HCT116 (cell line): ENCODE measurements at regions not wholly inside any gene's neighbourhood (a gene's known extent, or its start where the extent isn't known, plus 50 kb on each side); places are given as distances from the start of the nearest gene placed in this dataset.

Experiments used
- ATAC-seq: fragments of 200-7000 bp; cut with Tn5 transposase; 2 replicates; pipeline ENCODE4 v1.9.1; 2020; ENCODE audit warnings: mild to moderate bottlenecking, moderate library complexity
- BruUV-seq: library from RNA; stranded (reverse); fragments of 400-500 nt; replicated peaks from 2 replicates; lab custom pipeline; 2021; lab: Mats Ljungman, UMichigan
- CTCF ChIA-PET: fragments of 300-600 bp; sonication (Branson Sonifier 250); formaldehyde crosslinking; loops from one replicate; lab custom pipeline; 2021; ENCODE audit warnings: antibody characterized with exemption; lab: Charles Lee
- POLR2A ChIA-PET: fragments of 300-600, 350-600 bp; sonication (Branson Sonifier 250); formaldehyde crosslinking; loops from one replicate; lab custom pipeline; 2021; ENCODE audit warnings: antibody characterized with exemption; lab: Charles Lee
- RAD21 ChIA-PET, 2 experiments: fragments of 300-600 bp; sonication (Branson Sonifier 250); formaldehyde crosslinking; loops; one replicate each; lab custom pipeline; 2023; ENCODE audit warnings: low total read pairs in 2 of 2; ENCODE audit not compliant: uncharacterized antibody in 2 of 2, unreplicated experiment in 2 of 2, low non-redundant PET in 1 of 2; lab: Charles Lee
- DNase-seq: peaks from one replicate; pipeline ENCODE4 v3.0.0-alpha.2; 2010; ENCODE audit warnings: low read depth, low spot score
- H2AFZ ChIP-seq: fragments of 200-600 bp; shearing (Covaris generic), sonication (generic); 2 replicates; pipeline ENCODE4 v1.6.1; 2017; ENCODE audit warnings: low read depth, mixed run types, mixed read lengths, antibody characterized with exemption, low read length; ENCODE audit not compliant: poor library complexity, severe bottlenecking
- H3K27ac ChIP-seq: 2 replicates; pipeline ENCODE4 v1.5.1; 2012; ENCODE audit warnings: low read depth, low read length
- H3K27me3 ChIP-seq: fragments of 200-600 bp; sonication (generic); 2 replicates; pipeline ENCODE4 v1.6.1; 2016; ENCODE audit warnings: mixed run types, low read length, mixed read lengths; ENCODE audit not compliant: insufficient read depth
- H3K36me3 ChIP-seq, 2 experiments: fragments of 200-500 bp in 1 of 2; fragments of 200-600 bp in 1 of 2; sonication (Bioruptor generic) in 1 of 2; sonication (generic) in 1 of 2; 2 replicates each; pipeline versions ENCODE4 v1.5.1 to v1.6.1; 2014 to 2016; ENCODE audit warnings: low read length in 2 of 2, inconsistent platforms in 1 of 2, mixed read lengths in 1 of 2, mixed run types in 1 of 2; ENCODE audit not compliant: insufficient read depth in 2 of 2, control insufficient read depth in 1 of 2
- H3K4me1 ChIP-seq, 2 experiments: fragments of 200-600 bp in 1 of 2; sonication (generic) in 1 of 2; 2 replicates each; pipeline versions ENCODE4 v1.5.1 to v1.6.1; 2012 to 2017; ENCODE audit warnings: low read length in 2 of 2, inconsistent platforms in 1 of 2, mild to moderate bottlenecking in 1 of 2, mixed read lengths in 1 of 2, mixed run types in 1 of 2, moderate library complexity in 1 of 2; ENCODE audit not compliant: insufficient read depth in 2 of 2, control insufficient read depth in 1 of 2
- H3K4me2 ChIP-seq: fragments of 200-600 bp; sonication (generic); 2 replicates; pipeline ENCODE4 v1.6.1; 2017; ENCODE audit warnings: mixed run types, low read length, mixed read lengths
- H3K4me3 ChIP-seq, 2 experiments: fragments of 200-600 bp in 1 of 2; sonication (generic) in 1 of 2; replicated peaks in 1 of 2; 2 replicates each; pipeline ENCODE4 v1.5.1; 2011 to 2016; ENCODE audit warnings: low read length in 2 of 2, control low read depth in 1 of 2, low read depth in 1 of 2, mild to moderate bottlenecking in 1 of 2, mixed read lengths in 1 of 2, mixed run types in 1 of 2
- H3K79me2 ChIP-seq: fragments of 200-600 bp; sonication (generic); 2 replicates; pipeline ENCODE4 v1.6.1; 2017; ENCODE audit warnings: mild to moderate bottlenecking, mixed run types, low read length, moderate library complexity, mixed read lengths; ENCODE audit not compliant: insufficient read depth
- H3K9ac ChIP-seq: fragments of 200-600 bp; sonication (generic); 2 replicates; pipeline ENCODE4 v1.6.1; 2016; ENCODE audit warnings: low read length, mixed read lengths
- H3K9me2 ChIP-seq: fragments of 200-600 bp; sonication (generic), shearing (Covaris generic); 2 replicates; pipeline ENCODE4 v1.6.1; 2017; ENCODE audit warnings: mixed run types, mild to moderate bottlenecking, moderate library complexity; ENCODE audit not compliant: insufficient read depth
- H3K9me3 ChIP-seq, 2 experiments: fragments of 200-500 bp in 1 of 2; fragments of 200-600 bp in 1 of 2; sonication (Bioruptor generic) in 1 of 2; sonication (generic) in 1 of 2; 2 replicates each; pipeline ENCODE4 v1.6.1; 2014 to 2017; ENCODE audit warnings: low read length in 2 of 2, mixed read lengths in 2 of 2, inconsistent platforms in 1 of 2, low read depth in 1 of 2, mild to moderate bottlenecking in 1 of 2, mixed run types in 1 of 2, moderate library complexity in 1 of 2; ENCODE audit not compliant: control insufficient read depth in 1 of 2, insufficient read depth in 1 of 2
- H4K20me1 ChIP-seq: fragments of 200-600 bp; sonication (generic), shearing (Covaris generic); 2 replicates; pipeline ENCODE4 v1.6.1; 2017; ENCODE audit warnings: mixed run types, mild to moderate bottlenecking, moderate library complexity; ENCODE audit not compliant: insufficient read depth
- CBX3 ChIP-seq: IDR thresholded peaks from 2 replicates; pipeline ENCODE4 v1.6.1; 2012; ENCODE audit warnings: low read depth
- CEBPB ChIP-seq: IDR thresholded peaks from 2 replicates; pipeline ENCODE4 v1.6.1; 2012; ENCODE audit warnings: low read depth
- EGR1 ChIP-seq: IDR thresholded peaks from 2 replicates; pipeline ENCODE4 v1.6.1; 2012; ENCODE audit warnings: low read depth
- ELF1 ChIP-seq: IDR thresholded peaks from 2 replicates; pipeline ENCODE4 v1.6.1; 2012; ENCODE audit warnings: low read depth, borderline replicate concordance
- EZH2phosphoT487 ChIP-seq: fragments of 200-600 bp; IDR thresholded peaks from 2 replicates; pipeline ENCODE4 v1.6.1; 2018; ENCODE audit warnings: antibody characterized with exemption, borderline replicate concordance
- FOSL1 ChIP-seq: IDR thresholded peaks from 2 replicates; pipeline ENCODE4 v1.6.1; 2012; ENCODE audit warnings: low read depth
- POLR2A ChIP-seq: IDR thresholded peaks from 2 replicates; pipeline ENCODE4 v1.7.0; 2011; ENCODE audit warnings: borderline replicate concordance; ENCODE audit not compliant: insufficient read depth, insufficient read length; ENCODE audit errors: extremely low read depth
- POLR2AphosphoS5 ChIP-seq: IDR thresholded peaks from 2 replicates; pipeline ENCODE4 v1.6.1; 2011; ENCODE audit warnings: mild to moderate bottlenecking, low read depth, low read length, moderate library complexity
- RAD21 ChIP-seq: IDR thresholded peaks from 2 replicates; pipeline ENCODE4 v1.6.1; 2012; ENCODE audit warnings: low read depth, mild to moderate bottlenecking
- SP1 ChIP-seq: IDR thresholded peaks from 2 replicates; pipeline ENCODE4 v1.6.1; 2012; ENCODE audit warnings: low read depth
- TCF7L2 ChIP-seq: IDR thresholded peaks from 2 replicates; pipeline ENCODE4 v1.7.0; 2011; ENCODE audit warnings: borderline replicate concordance, inconsistent platforms; ENCODE audit not compliant: insufficient read depth, insufficient read length; ENCODE audit errors: extremely low read depth
- YY1 ChIP-seq: IDR thresholded peaks from 2 replicates; pipeline ENCODE4 v1.6.1; 2011; ENCODE audit warnings: low read length, low read depth, moderate library complexity, mild to moderate bottlenecking; ENCODE audit not compliant: insufficient replicate concordance; ENCODE audit errors: extremely low read depth
- ZFX ChIP-seq: fragments of 450-650 bp; IDR thresholded peaks from 2 replicates; pipeline ENCODE4 v1.6.1; 2017
- ZNF274 ChIP-seq: fragments of 200-500 bp; sonication (Bioruptor generic); IDR thresholded peaks from 2 replicates; pipeline ENCODE4 v1.6.1; 2014; ENCODE audit warnings: mild to moderate bottlenecking, low read depth, low read length, inconsistent platforms
- intact Hi-C: fragments of 100-400 bp; cut with micrococcal nuclease; formaldehyde crosslinking; loops from 2 replicates; pipeline ENCODE4 v1.10.0; 2022
- TF ChIP-seq, protein P1 (sequence below): IDR thresholded peaks from 2 replicates; pipeline ENCODE4 v1.6.1; 2011; ENCODE audit warnings: mild to moderate bottlenecking, low read length, moderate library complexity; ENCODE audit not compliant: insufficient replicate concordance; ENCODE audit errors: extremely low read depth
- TF ChIP-seq, protein P2 (sequence below): IDR thresholded peaks from 2 replicates; pipeline ENCODE4 v1.6.1; 2012; ENCODE audit warnings: low read depth
- TF ChIP-seq, protein P3 (sequence below), 3 experiments: fragments of 200-600 bp in 1 of 3; sonication (generic) in 1 of 3; IDR thresholded peaks in 2 of 3; conservative IDR thresholded peaks in 1 of 3; 2 replicates each; pipeline ENCODE4 v1.5.1; 2012 to 2017; ENCODE audit warnings: low read depth in 2 of 3, low read length in 2 of 3, antibody characterized with exemption in 1 of 3, borderline replicate concordance in 1 of 3, control low read depth in 1 of 3, mild to moderate bottlenecking in 1 of 3, mixed read lengths in 1 of 3, mixed run types in 1 of 3, moderate library complexity in 1 of 3; ENCODE audit not compliant: insufficient read depth in 1 of 3
- TF ChIP-seq, protein P4 (sequence below): IDR thresholded peaks from 2 replicates; pipeline ENCODE4 v1.6.1; 2012
- TF ChIP-seq, protein P5 (sequence below): IDR thresholded peaks from 2 replicates; pipeline ENCODE4 v1.6.1; 2012

DNA sequence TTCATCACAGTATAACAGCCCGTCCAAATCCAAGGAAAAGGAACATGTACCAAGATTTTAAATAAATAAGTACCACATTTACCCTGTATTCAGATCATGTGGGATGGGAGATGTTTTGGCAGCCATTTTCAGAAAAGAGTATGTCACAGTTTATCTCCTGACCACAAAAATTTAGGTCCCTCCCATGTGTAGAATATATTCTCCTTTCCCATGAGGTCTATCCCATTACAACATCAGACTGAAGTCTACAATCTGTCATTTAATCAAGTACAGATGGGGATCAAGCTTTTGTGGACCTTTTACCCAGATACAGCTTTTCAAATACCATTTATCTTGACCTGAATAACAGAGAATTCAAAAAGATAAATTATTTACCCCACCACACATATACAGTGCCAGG, 444.5 kb downstream of the PLOD2 start (continued):
- TF ChIP-seq, protein P1, sequence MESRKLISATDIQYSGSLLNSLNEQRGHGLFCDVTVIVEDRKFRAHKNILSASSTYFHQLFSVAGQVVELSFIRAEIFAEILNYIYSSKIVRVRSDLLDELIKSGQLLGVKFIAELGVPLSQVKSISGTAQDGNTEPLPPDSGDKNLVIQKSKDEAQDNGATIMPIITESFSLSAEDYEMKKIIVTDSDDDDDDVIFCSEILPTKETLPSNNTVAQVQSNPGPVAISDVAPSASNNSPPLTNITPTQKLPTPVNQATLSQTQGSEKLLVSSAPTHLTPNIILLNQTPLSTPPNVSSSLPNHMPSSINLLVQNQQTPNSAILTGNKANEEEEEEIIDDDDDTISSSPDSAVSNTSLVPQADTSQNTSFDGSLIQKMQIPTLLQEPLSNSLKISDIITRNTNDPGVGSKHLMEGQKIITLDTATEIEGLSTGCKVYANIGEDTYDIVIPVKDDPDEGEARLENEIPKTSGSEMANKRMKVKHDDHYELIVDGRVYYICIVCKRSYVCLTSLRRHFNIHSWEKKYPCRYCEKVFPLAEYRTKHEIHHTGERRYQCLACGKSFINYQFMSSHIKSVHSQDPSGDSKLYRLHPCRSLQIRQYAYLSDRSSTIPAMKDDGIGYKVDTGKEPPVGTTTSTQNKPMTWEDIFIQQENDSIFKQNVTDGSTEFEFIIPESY = no peak
- TF ChIP-seq POLR2A (no peak), EGR1 (no peak)

DNA sequence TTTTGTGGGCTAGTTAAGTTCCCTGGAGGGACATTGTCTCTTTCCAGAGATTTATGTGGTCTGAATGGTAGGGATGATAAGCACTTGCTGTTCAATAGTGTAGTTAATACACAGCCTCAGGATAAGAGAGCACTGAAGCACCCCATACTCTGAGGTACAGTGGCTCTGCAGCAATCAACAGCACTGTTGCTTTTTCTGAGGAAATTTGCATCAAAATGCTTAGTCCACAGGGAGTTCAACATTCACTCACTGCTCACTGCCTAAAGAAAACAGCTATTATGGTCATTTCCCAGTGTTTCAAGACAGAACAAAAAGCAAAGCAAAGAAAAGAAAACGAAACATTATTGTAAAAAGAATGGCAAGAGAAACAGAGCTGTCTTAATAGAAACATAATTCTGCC, 441.9 kb downstream of the PLOD2 start:
- RAD21 ChIA-PET = no interaction called here
- Histone ChIP-seq H3K4me1 (no peaks in the 10 kb centered on the region), H3K36me3 (no peaks in the 10 kb centered on the region), H3K4me3 (no peak overlapping the region), H3K4me2 (no peak overlapping the region), H3K79me2 (no peaks in the 10 kb centered on the region), H3K9me2 (no peaks in the 10 kb centered on the region), H3K9me3 (no peaks in the 10 kb centered on the region), H3K9ac (no peak overlapping the region), H3K27me3 (no peaks in the 10 kb centered on the region), H4K20me1 (no peaks in the 10 kb centered on the region), H3K27ac (no peak overlapping the region), H2AFZ (no peak overlapping the region)
- DNase-seq (no peak), ATAC-seq (no peak)
- CTCF ChIA-PET = no interaction called here
- no TSS peak for BruUV-seq
- POLR2A ChIA-PET = no interaction called here
- intact Hi-C loops = no loop called here
- TF ChIP-seq ELF1 (no peak), FOSL1 (no peak), SP1 (no peak), RAD21 (no peak), YY1 (no peak), POLR2AphosphoS5 (no peak), ZFX (no peak), POLR2A (no peak), EGR1 (no peak), CBX3 (no peak), ZNF274 (no peak), TCF7L2 (no peak), EZH2phosphoT487 (no peak), CEBPB (no peak)
- TF ChIP-seq, protein P2, sequence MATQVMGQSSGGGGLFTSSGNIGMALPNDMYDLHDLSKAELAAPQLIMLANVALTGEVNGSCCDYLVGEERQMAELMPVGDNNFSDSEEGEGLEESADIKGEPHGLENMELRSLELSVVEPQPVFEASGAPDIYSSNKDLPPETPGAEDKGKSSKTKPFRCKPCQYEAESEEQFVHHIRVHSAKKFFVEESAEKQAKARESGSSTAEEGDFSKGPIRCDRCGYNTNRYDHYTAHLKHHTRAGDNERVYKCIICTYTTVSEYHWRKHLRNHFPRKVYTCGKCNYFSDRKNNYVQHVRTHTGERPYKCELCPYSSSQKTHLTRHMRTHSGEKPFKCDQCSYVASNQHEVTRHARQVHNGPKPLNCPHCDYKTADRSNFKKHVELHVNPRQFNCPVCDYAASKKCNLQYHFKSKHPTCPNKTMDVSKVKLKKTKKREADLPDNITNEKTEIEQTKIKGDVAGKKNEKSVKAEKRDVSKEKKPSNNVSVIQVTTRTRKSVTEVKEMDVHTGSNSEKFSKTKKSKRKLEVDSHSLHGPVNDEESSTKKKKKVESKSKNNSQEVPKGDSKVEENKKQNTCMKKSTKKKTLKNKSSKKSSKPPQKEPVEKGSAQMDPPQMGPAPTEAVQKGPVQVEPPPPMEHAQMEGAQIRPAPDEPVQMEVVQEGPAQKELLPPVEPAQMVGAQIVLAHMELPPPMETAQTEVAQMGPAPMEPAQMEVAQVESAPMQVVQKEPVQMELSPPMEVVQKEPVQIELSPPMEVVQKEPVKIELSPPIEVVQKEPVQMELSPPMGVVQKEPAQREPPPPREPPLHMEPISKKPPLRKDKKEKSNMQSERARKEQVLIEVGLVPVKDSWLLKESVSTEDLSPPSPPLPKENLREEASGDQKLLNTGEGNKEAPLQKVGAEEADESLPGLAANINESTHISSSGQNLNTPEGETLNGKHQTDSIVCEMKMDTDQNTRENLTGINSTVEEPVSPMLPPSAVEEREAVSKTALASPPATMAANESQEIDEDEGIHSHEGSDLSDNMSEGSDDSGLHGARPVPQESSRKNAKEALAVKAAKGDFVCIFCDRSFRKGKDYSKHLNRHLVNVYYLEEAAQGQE = no peak
- TF ChIP-seq, protein P3, sequence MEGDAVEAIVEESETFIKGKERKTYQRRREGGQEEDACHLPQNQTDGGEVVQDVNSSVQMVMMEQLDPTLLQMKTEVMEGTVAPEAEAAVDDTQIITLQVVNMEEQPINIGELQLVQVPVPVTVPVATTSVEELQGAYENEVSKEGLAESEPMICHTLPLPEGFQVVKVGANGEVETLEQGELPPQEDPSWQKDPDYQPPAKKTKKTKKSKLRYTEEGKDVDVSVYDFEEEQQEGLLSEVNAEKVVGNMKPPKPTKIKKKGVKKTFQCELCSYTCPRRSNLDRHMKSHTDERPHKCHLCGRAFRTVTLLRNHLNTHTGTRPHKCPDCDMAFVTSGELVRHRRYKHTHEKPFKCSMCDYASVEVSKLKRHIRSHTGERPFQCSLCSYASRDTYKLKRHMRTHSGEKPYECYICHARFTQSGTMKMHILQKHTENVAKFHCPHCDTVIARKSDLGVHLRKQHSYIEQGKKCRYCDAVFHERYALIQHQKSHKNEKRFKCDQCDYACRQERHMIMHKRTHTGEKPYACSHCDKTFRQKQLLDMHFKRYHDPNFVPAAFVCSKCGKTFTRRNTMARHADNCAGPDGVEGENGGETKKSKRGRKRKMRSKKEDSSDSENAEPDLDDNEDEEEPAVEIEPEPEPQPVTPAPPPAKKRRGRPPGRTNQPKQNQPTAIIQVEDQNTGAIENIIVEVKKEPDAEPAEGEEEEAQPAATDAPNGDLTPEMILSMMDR (IDR thresholded peaks at IDR 0.05 in 2 of 3, conservative IDR thresholded peaks at IDR 0.05 in 1 of 3; ENCODE audit: borderline replicate concordance in 1 of 3, insufficient read depth in 1 of 3, low read depth in 2 of 3, low read length in 2 of 3) = no peak
- TF ChIP-seq, protein P4, sequence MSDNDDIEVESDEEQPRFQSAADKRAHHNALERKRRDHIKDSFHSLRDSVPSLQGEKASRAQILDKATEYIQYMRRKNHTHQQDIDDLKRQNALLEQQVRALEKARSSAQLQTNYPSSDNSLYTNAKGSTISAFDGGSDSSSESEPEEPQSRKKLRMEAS = no peak
- TF ChIP-seq, protein P5, sequence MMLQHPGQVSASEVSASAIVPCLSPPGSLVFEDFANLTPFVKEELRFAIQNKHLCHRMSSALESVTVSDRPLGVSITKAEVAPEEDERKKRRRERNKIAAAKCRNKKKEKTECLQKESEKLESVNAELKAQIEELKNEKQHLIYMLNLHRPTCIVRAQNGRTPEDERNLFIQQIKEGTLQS = no peak
